ENCODE measurements at regions not wholly inside any gene's neighbourhood (a gene's known extent, or its start where the extent isn't known, plus 50 kb on each side); places are given as distances from the start of the nearest gene placed in this dataset.

DNA sequence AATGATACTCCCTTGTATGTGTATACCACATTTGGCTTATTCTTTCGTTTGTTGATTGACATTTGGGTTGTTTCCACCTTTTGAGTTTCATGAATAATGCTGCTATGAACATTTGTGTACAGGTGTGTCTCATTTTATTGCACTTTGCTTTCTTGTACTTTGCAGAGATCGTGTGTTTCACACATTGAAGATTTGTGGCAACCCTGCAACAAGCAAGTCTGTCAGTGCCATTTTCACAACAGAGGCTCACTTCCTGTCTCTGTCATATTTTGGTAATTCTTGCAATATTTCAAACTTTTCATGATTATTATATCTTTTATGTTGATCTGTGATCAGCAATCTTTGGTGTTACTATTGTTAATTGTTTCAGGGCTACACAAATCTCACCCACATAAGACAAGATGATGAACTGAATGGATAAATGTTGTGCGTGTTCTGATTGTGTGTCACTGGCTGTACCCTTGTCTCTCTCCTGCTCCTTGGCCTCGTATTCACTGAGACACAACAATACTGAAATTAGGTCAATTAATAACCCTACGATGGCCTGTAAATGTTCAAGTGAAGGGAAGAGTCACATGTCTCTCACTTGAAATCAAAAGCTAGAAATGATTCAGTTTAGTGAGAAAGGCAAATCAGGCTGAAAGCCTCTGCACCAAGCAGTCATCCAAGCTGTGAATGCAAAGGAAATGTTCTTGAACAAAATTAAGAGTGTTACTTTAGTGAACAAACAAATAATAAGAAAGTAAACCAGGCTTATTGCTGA, 133.6 kb upstream of the JCAD start:
- DNase-seq = no peak
- TF ChIP-seq, protein P1, sequence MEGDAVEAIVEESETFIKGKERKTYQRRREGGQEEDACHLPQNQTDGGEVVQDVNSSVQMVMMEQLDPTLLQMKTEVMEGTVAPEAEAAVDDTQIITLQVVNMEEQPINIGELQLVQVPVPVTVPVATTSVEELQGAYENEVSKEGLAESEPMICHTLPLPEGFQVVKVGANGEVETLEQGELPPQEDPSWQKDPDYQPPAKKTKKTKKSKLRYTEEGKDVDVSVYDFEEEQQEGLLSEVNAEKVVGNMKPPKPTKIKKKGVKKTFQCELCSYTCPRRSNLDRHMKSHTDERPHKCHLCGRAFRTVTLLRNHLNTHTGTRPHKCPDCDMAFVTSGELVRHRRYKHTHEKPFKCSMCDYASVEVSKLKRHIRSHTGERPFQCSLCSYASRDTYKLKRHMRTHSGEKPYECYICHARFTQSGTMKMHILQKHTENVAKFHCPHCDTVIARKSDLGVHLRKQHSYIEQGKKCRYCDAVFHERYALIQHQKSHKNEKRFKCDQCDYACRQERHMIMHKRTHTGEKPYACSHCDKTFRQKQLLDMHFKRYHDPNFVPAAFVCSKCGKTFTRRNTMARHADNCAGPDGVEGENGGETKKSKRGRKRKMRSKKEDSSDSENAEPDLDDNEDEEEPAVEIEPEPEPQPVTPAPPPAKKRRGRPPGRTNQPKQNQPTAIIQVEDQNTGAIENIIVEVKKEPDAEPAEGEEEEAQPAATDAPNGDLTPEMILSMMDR (IDR thresholded peaks at IDR 0.05; ENCODE audit: low read depth, low read length) = no peak
- no peak overlapping the region for H3K4me3 ChIP-seq (ENCODE audit: low read depth, low read length)
- H3K36me3 ChIP-seq = no peaks in the 10 kb centered on the region
- peaks cover 5% of the 10 kb centered on the region; the same call in 1 of the 2 replicates for H3K27me3 ChIP-seq
- H3K4me1 ChIP-seq = no peaks in the 10 kb centered on the region
- no peaks in the 10 kb centered on the region for H3K9me3 ChIP-seq

DNA sequence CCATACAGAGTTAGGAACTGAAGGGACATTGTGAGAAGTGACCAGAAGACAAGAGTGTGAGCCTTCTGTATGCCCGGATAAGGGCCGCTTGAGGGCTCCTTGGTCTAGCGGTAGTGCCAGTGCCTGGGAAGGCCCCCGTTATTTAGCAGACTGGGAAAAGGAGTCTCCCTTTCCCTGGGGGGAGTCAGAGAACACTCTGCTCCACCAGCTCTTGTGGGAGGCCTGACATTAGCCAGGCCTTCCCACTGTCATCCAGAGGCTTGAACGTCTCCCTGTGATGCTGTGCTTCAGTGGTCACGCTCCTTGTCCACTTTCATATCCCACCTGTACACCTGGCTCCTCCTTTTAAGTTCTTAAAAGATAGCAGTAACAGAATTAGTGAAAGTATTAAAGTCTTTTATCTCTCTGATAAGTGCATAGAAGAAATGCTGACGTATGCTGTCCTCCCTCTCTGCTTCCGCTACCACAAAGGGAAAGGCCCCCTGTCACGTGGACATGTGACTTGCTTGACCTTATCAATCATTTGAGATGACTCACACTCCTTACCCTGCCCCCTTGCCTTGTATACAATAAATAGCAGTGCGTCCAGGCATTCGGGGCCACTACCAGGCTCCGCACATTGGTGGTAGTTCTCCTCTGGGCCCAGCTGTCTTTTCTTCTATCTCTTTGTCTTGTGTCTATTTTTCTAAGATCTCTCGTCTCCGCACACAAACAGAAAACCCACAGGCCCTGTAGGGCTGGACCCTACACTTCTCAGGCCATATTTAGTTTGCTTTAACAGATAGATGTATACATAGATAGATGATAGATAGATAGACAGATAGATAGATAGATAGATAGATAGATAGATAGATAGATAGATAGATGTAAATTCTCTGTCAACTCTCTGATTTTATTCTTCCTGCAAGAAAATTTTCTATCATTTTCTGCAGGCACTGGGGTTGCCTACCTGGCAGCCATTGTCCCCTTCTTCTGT, 131.5 kb upstream of the JCAD start:
- peak; percentile 8 for DNase-seq
- no peaks in the 10 kb centered on the region for H3K4me1 ChIP-seq
- H3K36me3 ChIP-seq = no peaks in the 10 kb centered on the region
- no peak overlapping the region for H3K4me3 ChIP-seq (ENCODE audit: low read depth, low read length)
- 0 out of 2 replicates have a peak, but pooled peaks cover 2% of the 10 kb centered on the region for H3K27me3 ChIP-seq
- TF ChIP-seq, protein P1 (IDR thresholded peaks at IDR 0.05; ENCODE audit: low read depth, low read length) = no peak
- no peaks in the 10 kb centered on the region for H3K9me3 ChIP-seq

DNA sequence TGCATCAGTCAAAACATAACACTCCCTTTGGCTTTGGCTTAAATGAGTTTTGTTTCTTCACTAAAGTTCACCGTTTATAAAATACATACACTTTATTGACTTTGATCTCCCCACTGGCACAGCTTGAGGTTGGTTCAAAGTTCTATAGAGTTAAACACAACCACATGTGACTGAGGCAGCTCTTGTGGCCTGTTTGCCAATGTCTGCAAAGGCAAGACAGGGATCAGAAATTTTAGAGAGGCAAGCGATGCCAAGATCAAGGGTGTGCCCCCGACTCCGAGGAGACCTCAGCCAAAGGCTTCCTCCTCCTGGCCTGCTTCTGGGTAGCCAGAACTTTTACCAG, 129.8 kb upstream of the JCAD start:
- TF ChIP-seq, protein P1 (IDR thresholded peaks at IDR 0.05; ENCODE audit: low read depth, low read length) = no peak
- no peaks in the 10 kb centered on the region for H3K9me3 ChIP-seq
- H3K4me3 ChIP-seq (ENCODE audit: low read depth, low read length) = no peak overlapping the region
- H3K27me3 ChIP-seq = no peaks in the 10 kb centered on the region
- no peaks in the 10 kb centered on the region for H3K36me3 ChIP-seq
- H3K4me1 ChIP-seq = no peaks in the 10 kb centered on the region
- DNase-seq = no peak

DNA sequence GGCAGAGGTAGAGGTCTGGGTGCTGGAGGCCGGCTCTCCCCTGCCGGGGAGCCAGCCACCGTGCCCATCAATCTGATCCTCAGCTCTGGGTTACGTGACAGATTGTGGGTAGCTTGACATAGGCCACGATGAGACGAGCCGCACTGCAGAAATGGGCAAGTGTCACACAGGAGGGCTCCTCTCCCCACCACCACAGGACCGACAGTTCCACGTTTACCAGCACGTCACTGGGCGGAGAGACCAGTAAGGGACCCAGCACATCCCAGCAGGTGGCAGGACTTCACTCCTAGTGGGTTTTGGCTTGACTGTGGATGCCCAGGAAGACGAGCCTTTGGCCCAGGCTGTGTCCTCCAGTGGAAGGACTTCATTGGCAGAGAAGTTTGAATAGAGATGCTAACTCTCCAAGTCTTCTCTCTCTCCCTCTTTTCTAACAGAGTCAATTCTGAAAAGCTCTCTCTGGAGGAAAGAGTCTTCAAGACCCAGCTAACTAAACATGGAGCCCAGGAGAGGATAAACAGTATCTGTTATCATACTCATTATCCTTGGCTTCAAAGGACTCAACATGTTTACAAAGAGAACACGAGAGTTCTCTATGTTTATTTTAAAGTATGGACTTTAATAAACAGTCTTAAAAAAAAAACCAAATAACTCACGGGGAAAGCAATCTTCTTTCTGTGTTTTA, 129.3 kb upstream of the JCAD start:
- no peak for DNase-seq
- H3K36me3 ChIP-seq = no peaks in the 10 kb centered on the region
- no peak overlapping the region for H3K4me3 ChIP-seq (ENCODE audit: low read depth, low read length)
- H3K27me3 ChIP-seq = no peaks in the 10 kb centered on the region
- H3K4me1 ChIP-seq = no peaks in the 10 kb centered on the region
- H3K9me3 ChIP-seq = no peaks in the 10 kb centered on the region
- TF ChIP-seq, protein P1 (IDR thresholded peaks at IDR 0.05; ENCODE audit: low read depth, low read length) = no peak

DNA sequence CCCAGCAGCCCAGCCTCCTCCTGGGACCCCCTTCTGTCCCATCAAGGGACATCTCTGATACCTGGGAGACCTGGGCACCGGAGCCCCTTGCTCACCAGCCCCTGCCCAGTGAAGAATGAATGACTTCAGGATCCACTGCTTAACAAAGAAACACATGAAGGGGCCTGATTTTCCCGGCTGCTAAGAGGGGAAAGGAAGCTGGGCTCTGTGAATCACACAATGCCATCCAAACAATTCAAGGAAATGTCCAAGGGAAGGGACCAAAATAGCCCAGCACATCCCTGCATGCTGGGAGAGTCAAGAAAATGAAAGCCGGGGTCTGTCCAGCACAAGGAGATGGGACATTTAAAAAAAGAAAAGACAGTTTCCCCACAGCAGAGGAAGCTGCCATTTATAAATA, 128.7 kb upstream of the JCAD start:
- H3K4me3 ChIP-seq (ENCODE audit: low read depth, low read length) = no peak overlapping the region
- no peaks in the 10 kb centered on the region for H3K4me1 ChIP-seq
- H3K36me3 ChIP-seq = no peaks in the 10 kb centered on the region
- H3K27me3 ChIP-seq = no peaks in the 10 kb centered on the region
- TF ChIP-seq, protein P1 (IDR thresholded peaks at IDR 0.05; ENCODE audit: low read depth, low read length) = no peak
- DNase-seq = no peak
- H3K9me3 ChIP-seq = no peaks in the 10 kb centered on the region
